Esophagus squamous epithelium (tissue), 5 donors: ENCODE measurements at regions not wholly inside any gene's neighbourhood (a gene's known extent, or its start where the extent isn't known, plus 50 kb on each side); places are given as distances from the start of the nearest gene placed in this dataset.

Experiments
- DNase-seq: peaks from one replicate; lab custom pipeline; 2025; lab: John Stamatoyannopoulos, UW
- H3K27ac ChIP-seq, 4 donors: fragments of 200-600 bp; sonication (generic); one replicate each; pipeline ENCODE4 v1.5.1; 2016 to 2019; ENCODE audit warnings: mild to moderate bottlenecking in 1 of 4
- H3K27me3 ChIP-seq, 4 donors: fragments of 200-600 bp; sonication (generic); 1 replicate in 3 of 4; 2 replicates in 1 of 4; pipeline versions ENCODE4 v1.5.1 to v1.6.0; 2017 to 2021; ENCODE audit warnings: antibody characterized with exemption in 1 of 4
- H3K36me3 ChIP-seq, 3 donors: fragments of 200-600 bp; sonication (generic); one replicate each; pipeline ENCODE4 v1.5.1; 2016 to 2019
- H3K4me1 ChIP-seq, 3 donors: fragments of 200-600 bp; sonication (generic); one replicate each; pipeline ENCODE4 v1.5.1; 2017 to 2019
- H3K4me3 ChIP-seq, 4 donors: fragments of 200-600 bp; sonication (generic); 1 replicate in 3 of 4; 2 replicates in 1 of 4; pipeline ENCODE4 v1.5.1; 2016 to 2019; ENCODE audit warnings: mild to moderate bottlenecking in 2 of 4, moderate library complexity in 1 of 4
- H3K9me3 ChIP-seq, 3 donors: fragments of 200-600 bp; sonication (generic); one replicate each; pipeline ENCODE4 v1.5.1; 2016 to 2019
- POLR2A ChIP-seq, 4 donors: fragments of 450-650 bp; IDR thresholded peaks; one replicate each; pipeline ENCODE4 v1.6.1; 2017; ENCODE audit warnings: antibody characterized with exemption in 4 of 4, mild to moderate bottlenecking in 4 of 4, moderate library complexity in 3 of 4
- WGBS, 2 donors: methylation state at CpG; one replicate each; pipeline ENCODE4 v1.1.5; 2018; 5-methylcytosine and 5-hydroxymethylcytosine counted together
- intact Hi-C: fragments of 100-400 bp; cut with DNase I; formaldehyde crosslinking; loops from one replicate; pipeline ENCODE4 v1.15.0; 2022
- TF ChIP-seq, protein P1 (sequence below), 6 experiments: fragments of 450-650 bp in 4 of 6; fragments of 200-600 bp in 2 of 6; sonication (generic) in 2 of 6; IDR thresholded peaks; one replicate each; pipeline ENCODE4 v1.5.1; 2016 to 2019; ENCODE audit warnings: antibody characterized with exemption in 6 of 6, mild to moderate bottlenecking in 4 of 6, moderate library complexity in 4 of 6
- donor health status: DM: yes; HTN: yes; CAD: no.

DNA sequence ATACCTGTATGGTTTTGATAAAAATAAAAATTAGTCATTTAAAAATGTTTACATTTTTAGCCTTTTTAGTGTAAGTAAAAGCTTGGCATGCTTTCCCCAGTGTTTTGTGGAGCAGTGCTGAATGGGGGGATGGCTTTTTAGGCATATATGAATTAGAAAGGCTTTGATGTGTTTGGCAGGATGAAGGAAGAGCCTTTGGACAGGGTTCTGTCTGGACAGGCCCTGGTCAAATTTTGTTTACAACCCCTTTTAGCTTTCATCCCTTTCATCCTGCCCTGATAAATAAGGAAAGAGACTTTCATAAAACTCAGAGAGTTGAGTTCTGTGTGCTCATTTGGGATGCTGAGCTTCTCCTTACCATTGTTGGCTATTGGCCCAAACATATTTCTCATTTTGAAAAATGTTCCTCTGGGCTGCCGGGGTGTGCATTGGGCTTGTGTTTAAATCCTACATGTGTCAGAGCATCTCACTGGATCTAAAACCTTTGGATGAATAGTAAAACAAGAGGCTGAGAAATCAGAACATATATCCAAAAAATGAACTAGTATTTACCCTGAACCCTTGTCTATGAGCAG, 68.1 kb upstream of the PHYHIPL start:
- Histone ChIP-seq H3K4me1 (no peaks in the 10 kb centered on the region), H3K27ac (no peak overlapping the region), H3K4me3 (no peak overlapping the region), H3K9me3 (no peaks in the 10 kb centered on the region), H3K27me3 (no peaks in the 10 kb centered on the region), H3K36me3 (no peaks in the 10 kb centered on the region)
- WGBS, 2 donors = 20 to 33% methylated on average over 1 of the region's 1 CpG
- intact Hi-C loops = no loop called here
- no peak for DNase-seq
- TF ChIP-seq, protein P1, sequence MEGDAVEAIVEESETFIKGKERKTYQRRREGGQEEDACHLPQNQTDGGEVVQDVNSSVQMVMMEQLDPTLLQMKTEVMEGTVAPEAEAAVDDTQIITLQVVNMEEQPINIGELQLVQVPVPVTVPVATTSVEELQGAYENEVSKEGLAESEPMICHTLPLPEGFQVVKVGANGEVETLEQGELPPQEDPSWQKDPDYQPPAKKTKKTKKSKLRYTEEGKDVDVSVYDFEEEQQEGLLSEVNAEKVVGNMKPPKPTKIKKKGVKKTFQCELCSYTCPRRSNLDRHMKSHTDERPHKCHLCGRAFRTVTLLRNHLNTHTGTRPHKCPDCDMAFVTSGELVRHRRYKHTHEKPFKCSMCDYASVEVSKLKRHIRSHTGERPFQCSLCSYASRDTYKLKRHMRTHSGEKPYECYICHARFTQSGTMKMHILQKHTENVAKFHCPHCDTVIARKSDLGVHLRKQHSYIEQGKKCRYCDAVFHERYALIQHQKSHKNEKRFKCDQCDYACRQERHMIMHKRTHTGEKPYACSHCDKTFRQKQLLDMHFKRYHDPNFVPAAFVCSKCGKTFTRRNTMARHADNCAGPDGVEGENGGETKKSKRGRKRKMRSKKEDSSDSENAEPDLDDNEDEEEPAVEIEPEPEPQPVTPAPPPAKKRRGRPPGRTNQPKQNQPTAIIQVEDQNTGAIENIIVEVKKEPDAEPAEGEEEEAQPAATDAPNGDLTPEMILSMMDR (IDR thresholded peaks at IDR 0.05) = no peak
- TF ChIP-seq POLR2A (IDR thresholded peaks at IDR 0.05) = no peak

DNA sequence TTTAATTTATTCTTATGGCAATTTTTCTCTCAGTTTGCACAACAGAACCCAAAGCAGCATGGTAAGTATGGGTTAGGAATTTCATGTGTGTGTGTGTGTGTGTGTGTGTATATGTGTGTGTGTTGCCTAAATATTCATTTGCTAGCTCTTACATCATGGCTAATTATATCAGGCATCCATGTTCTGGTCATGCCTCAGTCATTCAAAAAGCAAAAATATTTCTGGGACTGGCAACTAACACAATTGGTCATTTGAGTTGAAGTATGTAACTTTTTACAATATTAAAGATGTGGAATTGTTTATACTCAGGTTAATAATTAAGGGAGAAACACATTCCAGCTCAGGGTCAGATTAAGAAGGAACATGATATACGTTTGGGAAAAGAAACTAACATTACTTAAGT, 67.6 kb upstream of the PHYHIPL start:
- H3K4me1 ChIP-seq = no peaks in the 10 kb centered on the region
- H3K9me3 ChIP-seq = no peaks in the 10 kb centered on the region
- no peak overlapping the region for H3K27ac ChIP-seq
- no peak overlapping the region for H3K4me3 ChIP-seq
- no peaks in the 10 kb centered on the region for H3K36me3 ChIP-seq
- intact Hi-C loops = no loop called here
- TF ChIP-seq, protein P1 (IDR thresholded peaks at IDR 0.05) = no peak
- no peak for TF ChIP-seq POLR2A (IDR thresholded peaks at IDR 0.05)
- WGBS, 2 donors = 30 to 46% methylated on average over 1 of the region's 1 CpG
- DNase-seq = no peak
- H3K27me3 ChIP-seq = no peaks in the 10 kb centered on the region

DNA sequence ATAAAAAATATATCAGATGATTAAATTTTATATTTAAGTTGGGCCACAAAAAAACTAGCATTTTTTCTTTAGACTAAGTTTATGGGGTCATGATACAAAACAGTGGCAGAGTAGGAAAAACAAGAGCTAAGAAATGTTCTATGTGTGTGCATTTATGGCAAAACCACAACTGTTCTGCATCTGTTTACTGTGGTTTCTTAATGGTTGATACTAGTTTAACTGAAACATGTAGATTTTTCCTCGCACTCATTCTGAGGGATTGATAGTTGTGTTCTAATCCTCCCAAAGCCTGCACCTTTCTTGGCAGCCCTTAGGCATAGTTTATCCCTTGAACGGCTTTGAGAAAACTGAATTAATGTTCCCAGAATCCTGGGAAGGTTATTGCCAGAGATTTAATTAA, 66.6 kb upstream of the PHYHIPL start:
- no peak for TF ChIP-seq POLR2A (IDR thresholded peaks at IDR 0.05)
- TF ChIP-seq, protein P1 (IDR thresholded peaks at IDR 0.05) = no peak
- no peak overlapping the region for H3K27ac ChIP-seq
- WGBS, 2 donors = 36 to 52% methylated on average over 2 of the region's 2 CpGs
- no peaks in the 10 kb centered on the region for H3K9me3 ChIP-seq
- no peaks in the 10 kb centered on the region for H3K36me3 ChIP-seq
- H3K4me3 ChIP-seq = no peak overlapping the region
- H3K4me1 ChIP-seq = no peaks in the 10 kb centered on the region
- H3K27me3 ChIP-seq = no peaks in the 10 kb centered on the region
- no peak for DNase-seq
- intact Hi-C loops = no loop called here

DNA sequence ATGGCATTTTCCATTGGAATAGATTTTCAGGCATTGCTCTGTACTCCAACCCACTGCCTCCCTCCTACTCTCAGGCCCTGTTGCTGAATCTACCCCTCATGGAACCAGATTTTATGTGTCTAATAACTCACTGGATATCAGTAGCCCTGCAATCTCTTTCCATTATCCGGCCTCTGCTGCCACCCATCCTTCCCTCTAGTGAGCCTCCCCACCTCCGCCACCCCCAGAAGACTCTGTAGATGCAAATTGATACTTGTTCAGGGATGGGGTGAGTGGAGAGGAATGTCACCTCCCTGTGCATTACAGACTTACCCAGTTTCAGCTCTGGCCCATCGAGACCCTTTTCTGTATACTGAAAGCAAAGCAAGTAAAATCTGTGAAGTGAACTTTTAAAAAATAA, 52.3 kb upstream of the PHYHIPL start:
- no peak for DNase-seq
- Histone ChIP-seq H3K27me3 (no peaks in the 10 kb centered on the region), H3K9me3 (no peaks in the 10 kb centered on the region), H3K27ac (no peak overlapping the region), H3K36me3 (no peaks in the 10 kb centered on the region), H3K4me3 (no peak overlapping the region), H3K4me1 (peaks cover 0 to 7% (median 0%) of the 10 kb centered on the region in 3 donors)
- TF ChIP-seq, protein P1 (IDR thresholded peaks at IDR 0.05) = no peak
- no peak for TF ChIP-seq POLR2A (IDR thresholded peaks at IDR 0.05)
- intact Hi-C loops = no loop called here
- WGBS, 2 donors = 69 to 75% methylated on average over 3 of the region's 3 CpGs

DNA sequence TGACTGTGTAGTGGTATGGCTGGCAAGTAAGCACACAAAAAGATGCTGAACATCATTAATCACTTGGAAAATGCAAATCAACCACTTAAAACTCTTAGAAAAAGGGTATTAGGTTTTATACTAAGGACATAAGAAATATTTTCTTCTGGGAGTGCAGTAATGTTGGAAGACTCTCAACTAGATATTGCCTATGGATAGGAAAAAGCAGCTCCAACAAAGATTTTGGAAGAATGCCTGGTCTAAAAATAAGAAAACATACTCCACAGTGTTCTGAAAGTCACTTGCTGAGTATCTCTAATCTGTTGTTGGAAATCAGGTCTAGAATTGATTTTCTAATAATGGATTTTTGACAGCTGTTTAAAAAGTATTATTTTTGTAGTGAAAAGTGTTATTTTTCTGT, 50.8 kb upstream of the PHYHIPL start:
- DNase-seq = no peak
- intact Hi-C loops = no loop called here
- TF ChIP-seq POLR2A (IDR thresholded peaks at IDR 0.05) = no peak
- TF ChIP-seq, protein P1 (IDR thresholded peaks at IDR 0.05) = no peak

More for the DNA sequence above, 50.8 kb upstream of the PHYHIPL start:
- Histone ChIP-seq H3K4me3 (no peak overlapping the region), H3K4me1 (peaks cover 0 to 7% (median 0%) of the 10 kb centered on the region in 3 donors), H3K27me3 (no peaks in the 10 kb centered on the region), H3K9me3 (no peaks in the 10 kb centered on the region), H3K27ac (no peak overlapping the region), H3K36me3 (no peaks in the 10 kb centered on the region)
